ENCODE measurements at regions not wholly inside any gene's neighbourhood (a gene's known extent, or its start where the extent isn't known, plus 50 kb on each side); places are given as distances from the start of the nearest gene placed in this dataset.

DNA sequence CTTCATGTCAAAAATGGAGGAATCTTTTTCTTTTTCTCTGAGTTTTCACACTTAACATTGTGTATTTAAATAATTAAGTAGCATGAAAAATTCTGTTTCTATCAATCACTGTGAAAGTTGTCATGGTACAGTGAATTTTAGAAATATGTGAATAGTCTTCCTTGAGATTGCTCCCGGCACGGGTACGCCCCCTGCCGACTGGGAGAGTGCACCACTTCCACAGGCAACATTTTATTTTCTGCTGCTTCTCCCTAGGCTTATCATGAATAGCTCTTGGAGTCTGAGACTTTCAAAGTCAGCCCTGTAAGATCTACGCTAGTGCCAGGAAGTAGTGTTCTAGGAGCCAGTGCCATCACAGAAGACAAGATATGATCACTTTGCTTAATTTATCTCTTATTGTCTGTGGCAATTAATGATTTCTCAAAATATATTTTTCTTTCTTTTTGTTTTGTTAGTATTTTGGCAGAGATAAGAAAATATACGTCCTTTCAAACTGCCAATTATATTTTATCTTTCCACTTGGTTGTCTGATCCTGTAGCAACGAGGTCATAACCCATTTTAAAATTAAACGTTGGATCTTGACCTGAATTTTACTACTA, 763.8 kb upstream of the AADAT start:
- TF ChIP-seq EZH2 (IDR thresholded peaks at IDR 0.05; ENCODE audit: insufficient read depth, poor library complexity, severe bottlenecking) (no peak), EZH2phosphoT487 (IDR thresholded peaks at IDR 0.05; ENCODE audit: insufficient read depth, low read depth) (no peak)

All from GM23248 (cell line).